GM19372 (cell line): ENCODE measurements at regions not wholly inside any gene's neighbourhood (a gene's known extent, or its start where the extent isn't known, plus 50 kb on each side); places are given as distances from the start of the nearest gene placed in this dataset.

Experiments
- ATAC-seq: cut with Tn5 transposase; IDR thresholded peaks from one replicate; pipeline ENCODE4 v1.9.1; 2021; ENCODE audit warnings: mild to moderate bottlenecking, low read depth, moderate library complexity; ENCODE audit not compliant: unreplicated experiment

DNA sequence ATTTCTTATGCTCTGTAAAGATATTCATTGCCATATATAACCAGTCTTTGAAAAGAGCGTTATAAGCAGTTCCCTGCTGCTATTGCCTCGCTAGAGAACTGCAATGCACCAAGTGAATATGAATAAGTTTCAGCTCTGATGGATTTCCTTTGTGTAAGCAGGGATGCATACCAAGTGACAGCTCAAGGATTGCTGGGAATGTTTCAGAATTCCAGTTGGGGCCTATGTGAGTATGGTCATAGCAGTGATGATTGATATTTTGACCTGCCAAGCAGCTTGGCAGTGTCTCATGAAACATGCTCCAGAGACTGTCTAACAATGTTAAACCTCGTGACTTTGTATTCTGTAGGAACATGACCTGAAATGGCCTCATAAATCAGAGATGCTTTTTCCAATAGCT lies 312.6 kb downstream of the C11orf87 start:
- no peak for ATAC-seq

GRCh38 chr11:109735128-109735527 lies 313.1 kb downstream of the C11orf87 start:
- ATAC-seq = no peak

DNA sequence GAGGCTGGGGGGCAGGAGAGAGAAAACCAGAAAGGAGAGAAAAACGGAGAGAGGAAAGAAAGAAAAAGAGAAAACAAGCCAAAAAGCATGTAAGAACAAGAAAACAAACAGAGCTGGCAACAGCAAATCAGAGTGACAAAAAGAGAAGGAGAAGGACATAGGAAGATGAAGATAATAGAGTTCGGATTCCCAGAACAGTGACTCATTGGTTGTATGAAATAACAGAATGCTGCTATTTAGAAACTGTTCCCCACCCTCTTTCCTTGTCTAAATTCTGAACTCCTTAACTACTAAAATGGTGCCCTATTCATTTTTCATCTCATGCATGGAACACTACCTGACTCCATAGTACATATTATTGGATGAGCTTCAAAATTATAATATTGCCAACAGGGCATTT lies 317.4 kb downstream of the C11orf87 start:
- no peak for ATAC-seq

DNA sequence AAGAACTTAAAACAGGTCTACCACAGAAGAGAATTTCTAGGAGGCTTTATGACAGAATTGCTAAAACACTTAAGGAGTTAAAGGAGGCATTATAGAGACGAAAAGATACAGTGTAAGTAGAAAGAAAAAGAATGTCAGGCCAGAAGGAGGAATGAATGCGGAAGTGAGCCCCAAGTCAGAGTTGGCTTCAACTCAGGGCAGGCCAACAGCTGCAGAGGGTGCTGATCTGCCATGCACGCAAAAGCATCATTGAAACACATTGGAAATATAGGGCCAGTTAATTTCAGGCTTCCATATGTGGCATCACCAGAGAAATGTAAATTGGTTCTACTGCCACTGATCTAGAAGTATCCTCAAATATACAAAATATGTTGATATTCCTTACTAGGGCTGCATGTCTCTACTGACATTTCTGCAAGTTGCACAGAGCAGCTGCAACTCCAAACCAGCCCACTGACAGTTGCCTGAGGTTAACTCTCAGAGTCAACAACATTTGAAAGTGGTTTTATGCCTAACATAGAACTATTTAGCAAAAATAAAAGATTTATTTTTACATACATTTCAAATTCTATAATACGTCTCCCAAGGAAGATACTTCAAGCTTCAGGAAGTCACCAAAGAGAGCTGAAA lies 324.1 kb downstream of the C11orf87 start:
- ATAC-seq = no peak

DNA sequence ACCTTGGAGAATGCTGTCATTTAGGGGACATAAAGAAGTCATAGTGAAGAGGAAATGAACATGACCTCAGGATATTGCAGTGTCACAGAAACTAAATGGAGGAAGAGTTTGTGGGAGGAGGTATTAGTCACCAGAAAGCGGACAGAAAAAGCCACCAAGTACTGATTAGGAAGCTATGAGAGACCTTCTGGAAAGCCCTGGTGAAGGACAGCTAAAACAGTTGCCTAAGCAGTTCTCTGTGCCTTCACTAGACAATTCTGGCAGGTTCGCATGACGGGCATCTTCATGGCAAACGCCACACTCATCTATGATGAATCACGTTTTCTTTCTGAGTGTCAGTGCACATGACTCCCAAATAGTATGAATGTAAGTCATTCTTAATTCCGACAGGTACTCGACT lies 325.8 kb downstream of the C11orf87 start:
- ATAC-seq = no peak

DNA sequence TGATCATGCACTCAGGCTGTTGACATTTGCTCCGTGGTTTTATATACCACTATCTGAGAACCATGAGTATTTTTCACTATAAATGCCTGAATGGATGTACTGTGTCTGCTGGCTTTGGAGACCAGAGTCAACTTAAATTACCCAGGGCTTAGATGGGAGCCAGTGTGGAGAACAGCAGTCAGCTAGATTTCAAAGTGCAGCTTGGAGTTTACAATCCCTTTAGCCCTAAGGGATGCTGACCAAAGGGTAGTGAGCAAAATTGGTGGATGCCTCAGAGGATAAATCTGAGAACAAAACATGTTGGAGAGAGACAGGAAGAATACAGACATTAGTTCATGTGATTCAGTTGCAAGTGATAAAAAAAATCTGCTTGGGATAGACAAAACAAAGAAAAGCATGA lies 327.5 kb downstream of the C11orf87 start:
- ATAC-seq = no peak

DNA sequence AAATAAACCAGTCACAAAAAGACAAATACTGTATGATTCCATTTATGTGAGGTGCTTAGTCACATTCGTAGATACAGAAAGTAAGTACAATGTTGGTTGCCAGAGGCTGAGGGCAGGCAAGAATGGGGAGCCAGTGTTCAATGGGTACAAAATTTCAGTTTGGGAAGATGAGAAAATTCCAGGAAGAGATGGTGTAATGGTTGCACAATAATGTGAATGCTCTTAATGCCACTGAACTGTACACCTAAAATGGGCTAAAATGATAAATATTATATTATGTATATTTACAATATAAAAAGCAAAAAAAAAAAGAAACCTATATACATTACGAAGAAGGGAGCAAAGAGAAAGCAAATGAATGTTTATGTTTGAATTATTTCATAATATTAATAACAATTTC lies 329.0 kb downstream of the C11orf87 start:
- ATAC-seq = no peak

DNA sequence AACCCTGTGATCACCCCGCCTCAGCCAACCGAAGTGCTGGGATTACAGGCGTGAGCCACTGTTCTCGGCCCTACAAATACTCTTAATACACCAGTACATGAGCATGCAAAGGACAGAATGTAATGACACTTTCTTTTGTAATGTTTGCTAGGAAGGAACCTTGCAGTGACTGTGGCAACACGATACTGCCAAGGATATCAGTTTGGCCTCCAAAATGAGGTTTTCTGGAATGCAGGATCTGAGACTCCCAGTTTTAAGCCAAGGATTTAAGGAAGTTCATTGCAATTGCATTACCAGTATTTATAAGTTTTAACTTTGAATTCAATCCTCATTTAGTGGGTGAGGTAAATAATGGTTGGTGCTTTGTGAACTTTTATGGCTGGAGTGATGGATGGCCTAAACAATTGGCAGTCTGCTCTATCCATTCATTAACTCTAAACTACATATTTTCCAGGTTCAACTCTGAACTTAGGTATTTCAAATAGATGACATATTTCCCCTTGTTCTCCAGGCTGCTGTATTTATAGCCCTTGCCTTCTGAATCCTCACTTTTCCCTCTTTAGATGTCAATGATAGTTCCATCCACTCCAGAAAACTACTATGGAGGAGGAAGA lies 330.3 kb downstream of the C11orf87 start:
- ATAC-seq = no peak

- ATAC-seq = no peak
These were observed 334.5 kb downstream of the C11orf87 start for GRCh38 chr11:109756521-109756920.

- ATAC-seq = no peak
These were observed 335.0 kb downstream of the C11orf87 start for GRCh38 chr11:109756951-109757350.

DNA sequence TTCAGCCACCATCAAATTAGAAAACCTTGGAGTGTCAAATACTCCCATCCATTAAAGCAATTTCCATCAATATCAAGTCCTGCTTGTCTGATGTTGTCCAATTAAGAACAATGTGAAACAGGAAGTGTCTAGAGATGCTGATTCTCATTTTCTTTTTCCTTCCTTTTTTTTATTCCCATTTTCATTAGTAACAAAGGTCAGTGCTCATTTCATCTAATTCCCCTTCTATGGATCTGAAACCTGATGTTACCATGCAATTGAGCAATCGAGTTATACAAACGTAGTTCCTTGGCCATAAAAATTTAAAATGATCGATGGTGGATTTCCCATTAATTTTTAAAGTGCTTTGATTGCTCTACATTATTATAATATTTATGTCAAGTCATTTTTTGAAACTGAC lies 330.6 kb upstream of the ZC3H12C start:
- no peak for ATAC-seq

DNA sequence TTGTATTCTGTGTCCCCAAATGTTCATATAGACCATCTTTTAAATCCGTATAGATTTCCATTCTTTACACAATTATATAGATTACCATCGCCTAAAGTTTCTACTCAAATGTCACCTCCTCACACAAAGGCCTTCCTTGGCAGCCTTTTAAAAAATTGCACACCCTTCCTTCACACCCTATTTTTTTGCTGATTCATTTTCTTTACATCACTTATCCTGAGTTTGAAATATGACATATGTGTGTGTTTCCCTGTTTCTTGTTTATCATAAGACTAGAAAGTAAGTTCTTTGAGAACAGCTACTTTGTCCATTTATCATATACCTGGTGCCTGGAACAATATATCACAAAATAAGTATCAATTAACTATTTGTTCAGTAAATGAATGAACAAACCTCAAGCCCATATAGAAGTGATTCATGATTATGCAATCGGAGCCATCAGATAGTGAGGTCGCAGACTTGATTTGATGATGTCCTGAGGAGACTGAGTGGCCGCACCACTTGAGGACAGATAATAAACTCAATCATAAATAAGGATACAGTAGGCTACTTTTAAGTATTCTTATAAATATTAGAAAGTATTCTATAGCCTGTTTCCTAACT lies 327.4 kb upstream of the ZC3H12C start:
- ATAC-seq = no peak

DNA sequence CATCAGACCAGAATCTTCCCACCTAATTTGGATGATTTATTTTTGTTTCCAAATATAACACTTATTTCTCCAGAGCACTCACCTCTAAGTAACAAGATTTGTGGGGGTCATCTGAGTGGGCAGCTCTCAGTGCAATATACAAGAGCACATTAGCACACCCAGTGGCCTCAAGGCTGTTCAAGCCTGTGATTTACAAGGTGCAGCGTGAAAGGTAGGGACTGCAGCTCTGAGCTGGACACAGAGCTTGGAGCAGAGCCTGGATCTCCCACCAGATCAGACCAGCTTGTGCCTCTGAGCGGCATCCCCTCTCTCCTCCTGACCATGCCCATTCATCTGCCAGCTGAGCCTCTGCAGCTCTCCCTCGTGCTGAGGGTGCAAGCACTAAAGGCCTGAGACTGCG lies 323.3 kb upstream of the ZC3H12C start:
- no peak for ATAC-seq

DNA sequence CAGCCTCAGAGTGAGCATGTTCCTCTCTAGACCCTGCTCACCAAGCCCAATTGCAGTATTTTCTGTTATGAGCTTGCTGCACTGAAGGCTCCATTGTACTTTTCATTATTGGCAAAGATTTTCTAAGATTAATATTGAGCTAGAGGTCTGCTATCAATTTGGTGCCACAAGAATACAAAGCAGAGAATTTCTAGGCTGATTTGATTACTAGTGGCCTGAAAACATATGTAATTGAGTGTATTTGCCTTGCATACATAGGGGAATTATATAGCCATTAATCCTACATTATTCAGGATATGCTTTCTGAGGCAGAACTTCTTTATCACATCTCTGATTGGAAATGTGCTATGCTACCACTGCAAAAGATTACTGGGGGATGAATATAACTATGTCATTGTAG lies 322.9 kb upstream of the ZC3H12C start:
- ATAC-seq = no peak

DNA sequence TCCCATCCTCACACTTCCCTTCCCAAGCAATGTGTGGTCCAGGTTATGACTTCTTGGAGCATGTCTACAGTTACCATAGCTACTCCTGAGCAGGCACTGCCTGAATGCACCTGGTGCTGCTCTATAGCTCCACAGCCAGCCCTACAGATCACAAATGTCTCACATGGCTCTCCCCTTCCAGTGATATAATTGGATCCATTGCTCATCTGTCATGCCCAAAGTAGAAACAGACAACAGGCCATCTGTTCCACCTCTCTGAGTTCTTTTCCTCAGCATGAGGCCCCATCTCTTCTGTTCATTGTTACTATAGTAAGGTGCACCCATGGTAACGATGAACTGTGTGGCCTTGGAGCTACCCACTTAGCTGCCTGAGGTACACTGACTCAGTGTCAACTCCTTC lies 320.3 kb upstream of the ZC3H12C start:
- ATAC-seq = no peak

DNA sequence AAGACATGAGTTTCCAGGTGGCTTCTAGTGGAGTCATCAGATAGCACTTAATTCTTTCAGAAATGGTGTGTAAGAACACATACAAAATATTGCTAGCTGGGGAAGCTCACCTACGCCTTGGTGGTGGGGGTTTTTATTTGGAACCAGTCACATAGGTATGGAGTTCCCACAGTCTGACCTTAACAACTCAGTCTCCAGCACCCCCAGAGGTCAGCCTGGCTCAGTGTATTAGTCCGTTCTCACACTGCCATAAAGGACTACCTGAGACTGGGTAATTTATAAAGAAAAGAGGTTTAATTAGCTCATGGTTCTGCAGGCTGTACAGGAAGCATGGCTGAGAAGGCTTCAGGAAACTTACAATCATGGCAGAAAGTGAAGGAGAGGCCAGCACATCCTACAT lies 317.5 kb upstream of the ZC3H12C start:
- no peak for ATAC-seq

- no peak for ATAC-seq
These were observed 310.2 kb upstream of the ZC3H12C start for GRCh38 chr11:109783014-109783413.

DNA sequence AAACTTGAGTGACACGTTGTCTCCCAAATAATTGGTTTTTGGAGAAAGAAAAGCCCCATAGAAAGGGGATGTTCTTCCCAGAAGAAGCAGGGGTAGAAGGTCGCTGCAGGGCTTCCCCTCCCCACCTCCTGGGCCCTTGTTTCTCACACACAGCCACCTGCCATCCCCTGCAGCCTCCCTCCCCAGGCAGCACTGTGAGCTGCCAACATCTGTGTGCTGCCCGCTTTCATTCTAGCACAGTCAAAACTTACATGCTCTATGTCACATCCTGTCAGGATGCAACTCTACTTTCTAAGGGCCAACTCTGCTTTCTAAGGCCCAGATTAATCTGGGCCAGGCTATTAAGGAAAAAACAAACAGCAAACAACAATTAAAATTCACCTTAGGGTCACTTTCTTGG lies 309.4 kb upstream of the ZC3H12C start:
- ATAC-seq = no peak

GRCh38 chr11:109784536-109784935 lies 308.7 kb upstream of the ZC3H12C start:
- ATAC-seq = no peak

- ATAC-seq = no peak
These were observed 308.0 kb upstream of the ZC3H12C start for GRCh38 chr11:109785198-109785597.

GRCh38 chr11:109785714-109786113 lies 307.5 kb upstream of the ZC3H12C start:
- ATAC-seq = no peak

DNA sequence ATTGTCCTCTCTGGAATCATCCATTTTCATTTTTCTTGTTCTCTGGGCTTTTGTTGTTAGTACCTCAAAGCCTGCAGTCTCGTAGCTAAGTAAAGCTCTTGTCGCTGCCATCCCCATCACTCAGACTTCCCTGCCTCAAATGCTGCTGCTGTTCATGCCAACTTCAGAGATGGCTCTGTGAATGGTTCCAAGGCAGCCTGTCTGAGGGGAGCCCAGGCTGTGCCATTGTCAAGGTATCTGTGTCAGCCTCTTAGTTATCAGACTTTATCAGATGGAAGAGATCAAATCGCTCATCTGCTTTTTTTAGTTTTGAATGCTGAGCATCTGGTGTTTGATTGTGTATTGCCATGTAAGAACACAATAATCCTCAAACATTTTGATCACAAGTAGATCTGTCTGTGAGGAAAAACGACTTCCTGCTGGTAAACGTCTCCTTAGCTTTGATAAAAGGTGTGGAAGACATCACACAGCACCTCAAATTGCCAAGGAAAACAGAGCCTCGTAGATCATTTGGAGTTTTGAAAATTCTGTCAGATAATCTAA lies 304.2 kb upstream of the ZC3H12C start:
- no peak for ATAC-seq
